ENCODE measurements at regions not wholly inside any gene's neighbourhood (a gene's known extent, or its start where the extent isn't known, plus 50 kb on each side); places are given as distances from the start of the nearest gene placed in this dataset.

DNA sequence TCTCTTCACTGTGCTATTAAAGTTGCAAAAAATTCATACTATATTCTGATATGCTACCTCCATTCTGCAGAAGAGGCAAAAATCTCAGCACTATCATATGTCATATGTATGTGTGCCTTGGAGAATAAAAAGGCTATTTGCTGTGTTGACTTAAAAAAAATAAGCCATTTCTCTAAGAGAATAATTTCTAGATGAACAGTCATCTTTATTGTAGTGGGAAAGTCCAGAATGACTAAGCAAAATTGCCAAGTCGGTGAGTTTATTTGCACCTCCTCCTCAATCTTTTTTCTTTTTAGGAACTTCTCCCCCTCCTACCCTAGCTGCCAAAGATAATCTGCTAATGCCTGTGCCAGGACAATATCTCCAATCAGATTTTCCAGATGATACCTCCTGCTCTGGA is 353.8 kb upstream of the FAR2 start:
- DNase-seq (ENCODE audit: low read depth, low spot score): no peak
- H3K4me3 ChIP-seq (ENCODE audit: low read length): no peak overlapping the region

DNA sequence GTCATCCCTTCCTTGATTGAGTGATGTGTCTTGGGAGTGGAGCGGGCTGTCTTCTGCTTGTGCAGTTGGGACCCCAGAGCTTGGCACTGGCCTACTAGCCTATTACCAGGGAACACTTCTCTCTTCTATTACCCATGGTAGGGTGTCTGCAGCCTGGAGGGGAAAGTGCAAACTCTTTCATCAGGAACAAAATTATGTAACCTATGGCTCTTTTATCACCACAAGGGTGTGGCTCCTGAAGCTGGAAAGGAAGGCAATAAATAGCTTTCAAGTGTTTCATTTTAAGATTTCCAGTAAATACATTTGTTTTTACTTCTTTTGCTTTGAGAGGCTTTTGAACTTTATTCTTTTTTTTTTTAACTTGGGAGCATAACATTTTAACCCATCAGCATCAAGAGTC is 349.7 kb upstream of the FAR2 start:
- H3K4me3 ChIP-seq (ENCODE audit: low read length): no peak overlapping the region
- no peak for DNase-seq (ENCODE audit: low read depth, low spot score)

DNA sequence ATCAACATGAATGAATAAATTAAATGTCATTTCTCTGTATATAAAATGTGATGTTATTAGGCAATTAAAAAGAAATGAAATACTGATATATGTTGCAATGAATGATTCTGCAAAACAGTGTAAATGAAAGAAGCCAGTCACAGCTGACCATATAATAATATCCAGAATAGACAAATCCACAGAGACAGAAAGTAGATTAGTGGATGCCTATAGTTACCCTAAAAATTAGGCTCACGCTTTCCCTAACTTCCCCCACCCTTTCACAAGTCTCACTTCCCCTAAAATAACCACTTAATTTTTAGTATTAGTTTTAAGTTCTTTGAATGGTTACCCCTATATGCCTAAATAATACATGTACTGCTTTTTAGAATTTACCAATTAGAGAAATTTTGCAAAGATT is 348.9 kb upstream of the FAR2 start:
- H3K4me3 ChIP-seq (ENCODE audit: low read length): no peak overlapping the region
- no peak for DNase-seq (ENCODE audit: low read depth, low spot score)

DNA sequence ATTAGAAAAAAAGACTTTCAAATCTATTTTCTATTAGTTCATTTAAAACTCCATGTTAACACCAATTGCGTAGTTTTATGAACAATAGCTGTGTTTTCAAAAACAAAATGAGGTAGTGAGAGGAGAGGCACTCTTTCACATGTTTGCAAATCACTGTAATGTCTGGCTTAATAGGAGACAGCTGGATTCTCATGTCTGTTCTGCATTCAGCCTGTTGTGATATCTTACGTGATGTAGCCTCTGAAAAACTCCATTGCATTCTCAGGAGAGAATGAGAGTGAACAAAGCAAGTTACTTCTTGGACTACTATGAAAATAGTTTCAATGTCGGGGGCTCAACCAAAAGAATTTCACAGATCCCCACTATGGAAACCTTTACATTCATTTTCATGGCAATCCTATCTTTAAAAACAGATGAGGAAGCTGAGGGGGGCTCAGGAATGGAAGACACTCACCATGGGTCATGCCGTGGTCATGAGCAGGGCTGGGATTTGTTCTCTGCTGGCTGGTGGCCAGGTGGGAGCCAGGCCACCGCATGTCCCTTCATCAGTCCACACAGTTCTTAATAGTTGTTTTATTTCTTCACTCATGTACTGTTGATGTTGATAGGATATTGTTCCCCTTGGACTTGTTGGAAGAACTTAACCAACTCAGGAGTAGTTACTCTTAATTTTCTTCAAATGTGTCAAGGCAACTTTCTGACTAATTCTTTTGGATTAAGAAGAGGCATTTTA is 346.2 kb upstream of the FAR2 start:
- DNase-seq (ENCODE audit: low read depth, low spot score): no peak
- H3K4me3 ChIP-seq (ENCODE audit: low read length): no peak overlapping the region

DNA sequence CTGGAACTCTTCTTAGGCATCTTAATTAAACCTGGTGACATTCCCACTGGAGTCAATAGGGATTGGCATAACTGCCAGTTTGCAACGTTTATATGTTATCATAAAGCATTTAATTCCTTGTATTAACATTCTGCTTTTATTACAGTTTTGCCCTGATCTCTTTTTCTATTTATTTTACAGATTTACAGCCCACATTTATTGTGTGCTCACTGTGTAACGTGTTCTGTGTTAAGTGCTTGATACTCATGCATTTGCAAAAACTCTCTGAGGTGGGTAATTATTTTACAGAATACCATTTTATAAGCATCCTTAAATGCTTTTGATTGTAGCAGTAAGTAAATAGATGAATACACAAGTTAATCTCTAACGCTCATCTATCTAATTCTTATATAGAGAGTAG is 341.5 kb upstream of the FAR2 start:
- no peak for DNase-seq (ENCODE audit: low read depth, low spot score)
- no peak overlapping the region for H3K4me3 ChIP-seq (ENCODE audit: low read length)

DNA sequence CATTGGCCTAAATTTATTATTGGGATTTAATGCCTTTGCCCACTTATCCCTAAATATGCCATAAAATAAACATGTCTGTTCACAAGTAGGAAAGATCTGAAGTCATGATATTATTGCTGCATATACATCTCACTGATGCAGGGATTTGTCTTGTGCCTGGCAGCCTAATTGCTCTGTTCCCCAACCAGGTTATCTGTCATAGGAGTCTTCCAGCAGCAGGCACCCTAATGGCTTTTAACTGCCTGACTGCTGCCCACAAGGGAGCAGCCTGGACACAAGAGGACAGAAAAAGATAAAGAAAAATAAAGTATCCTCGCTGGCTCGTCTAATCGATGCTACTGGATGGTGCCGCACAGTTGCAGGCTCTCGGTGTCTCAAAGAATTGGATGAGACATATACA is 337.6 kb upstream of the FAR2 start:
- H3K4me3 ChIP-seq (ENCODE audit: low read length): no peak overlapping the region
- DNase-seq (ENCODE audit: low read depth, low spot score): no peak

DNA sequence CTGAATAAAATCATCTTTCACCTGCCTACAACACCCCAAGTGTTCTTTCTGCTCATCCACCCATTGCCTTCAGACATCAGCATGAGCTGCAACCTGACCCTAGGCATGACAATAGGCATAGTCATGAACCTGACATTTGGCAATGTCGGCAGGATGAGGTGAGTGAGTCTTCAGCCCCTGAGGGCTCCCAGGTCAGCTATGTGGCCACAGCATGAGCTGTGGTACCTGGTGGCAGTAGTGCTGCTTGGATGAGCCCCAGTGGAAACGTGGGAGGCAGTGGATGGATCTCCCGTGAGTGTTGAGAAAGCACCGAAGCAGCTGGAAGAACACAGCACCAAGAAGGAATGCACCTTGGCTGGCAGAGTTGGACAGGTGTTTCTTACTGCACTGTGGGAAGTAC is 334.8 kb upstream of the FAR2 start:
- no peak overlapping the region for H3K4me3 ChIP-seq (ENCODE audit: low read length)
- no peak for DNase-seq (ENCODE audit: low read depth, low spot score)

DNA sequence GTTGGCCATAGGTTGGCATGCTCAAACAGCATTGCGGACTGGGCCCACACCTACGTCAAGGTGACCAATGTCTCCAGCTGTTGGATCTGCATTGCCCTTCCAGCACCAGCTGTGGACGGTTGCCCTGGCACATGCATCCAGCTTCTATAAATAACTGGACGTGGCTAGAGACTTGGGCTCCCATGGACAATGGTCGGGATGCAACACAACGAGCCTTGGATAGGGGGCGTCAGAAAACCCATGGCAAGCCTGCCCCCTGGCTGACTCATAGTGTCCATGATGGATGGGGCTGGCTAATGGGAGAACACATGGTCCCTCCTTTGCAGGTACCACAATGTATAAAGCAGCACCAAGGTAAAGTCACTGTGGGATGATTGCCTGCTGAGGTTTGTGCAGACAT is 331.6 kb upstream of the FAR2 start:
- H3K4me3 ChIP-seq (ENCODE audit: low read length): no peak overlapping the region
- DNase-seq (ENCODE audit: low read depth, low spot score): no peak

DNA sequence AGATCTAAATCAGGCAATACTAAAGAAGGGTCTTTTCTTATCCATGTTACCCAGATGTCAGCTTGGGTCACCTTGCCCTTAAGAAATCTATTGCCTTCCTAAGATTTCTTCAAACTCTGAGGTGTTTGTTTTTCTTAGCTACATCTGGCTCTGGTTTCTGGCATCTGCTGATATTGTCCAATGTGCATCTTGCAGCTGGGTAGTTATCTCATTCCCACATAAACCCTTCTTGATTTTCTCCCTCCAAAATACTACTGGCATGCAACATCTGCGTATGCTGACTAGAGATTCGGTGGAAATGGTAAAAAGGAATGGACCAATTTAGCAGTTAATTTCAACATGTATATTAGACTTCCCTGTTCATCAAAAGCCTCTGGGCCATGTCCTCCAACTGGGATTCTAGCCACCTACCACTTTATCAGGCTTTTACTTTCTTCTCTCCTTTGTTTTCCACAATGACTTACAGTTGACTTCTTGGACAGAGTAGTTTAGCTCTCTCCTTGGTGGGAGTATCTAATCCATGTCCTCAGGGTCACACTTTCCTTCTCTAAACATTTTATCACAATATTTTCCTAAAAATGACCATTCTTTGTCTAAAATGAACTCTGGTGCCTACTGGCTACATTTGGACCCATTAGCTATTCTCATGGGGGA is 324.8 kb upstream of the FAR2 start:
- no peak overlapping the region for H3K4me3 ChIP-seq (ENCODE audit: low read length)
- DNase-seq (ENCODE audit: low read depth, low spot score): no peak

DNA sequence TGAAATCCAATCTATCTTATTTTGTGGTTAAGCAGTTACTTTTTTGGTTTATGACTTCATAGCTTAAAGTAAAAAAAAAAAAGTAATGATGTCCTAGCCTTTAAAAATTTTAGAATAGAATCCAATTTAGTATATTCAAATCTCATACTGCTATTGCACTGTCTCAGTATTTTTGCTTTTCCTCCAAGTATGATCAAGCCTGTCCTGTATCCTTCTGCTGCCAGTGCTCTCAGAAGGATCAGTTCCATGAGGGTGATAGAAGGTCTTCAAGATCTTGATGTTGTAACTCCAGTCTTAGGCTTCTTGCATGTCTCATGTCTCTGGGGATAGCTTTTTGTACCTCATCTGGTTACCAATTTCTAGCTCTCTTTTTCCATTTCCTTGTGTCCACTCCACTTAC is 324.2 kb upstream of the FAR2 start:
- no peak overlapping the region for H3K4me3 ChIP-seq (ENCODE audit: low read length)
- DNase-seq (ENCODE audit: low read depth, low spot score): no peak

DNA sequence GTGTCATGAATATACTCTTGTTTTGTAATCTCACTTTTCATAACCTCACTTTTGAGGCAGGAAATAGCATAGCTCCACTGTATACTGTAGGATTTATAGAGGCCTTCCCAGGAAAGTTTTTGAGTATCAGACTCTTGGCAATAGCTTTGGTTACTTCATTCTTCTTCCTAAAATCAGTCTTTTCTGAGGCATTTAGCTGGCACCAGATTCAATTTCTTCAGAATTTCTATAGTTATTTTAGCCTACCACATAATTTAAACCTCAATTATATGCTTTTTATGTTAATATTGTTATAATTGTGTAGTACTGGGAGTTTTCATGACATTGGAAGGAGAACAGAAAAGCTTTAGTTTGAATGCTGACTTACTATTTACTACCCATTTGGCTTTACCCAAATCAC is 322.3 kb upstream of the FAR2 start:
- no peak overlapping the region for H3K4me3 ChIP-seq (ENCODE audit: low read length)
- DNase-seq (ENCODE audit: low read depth, low spot score): no peak

DNA sequence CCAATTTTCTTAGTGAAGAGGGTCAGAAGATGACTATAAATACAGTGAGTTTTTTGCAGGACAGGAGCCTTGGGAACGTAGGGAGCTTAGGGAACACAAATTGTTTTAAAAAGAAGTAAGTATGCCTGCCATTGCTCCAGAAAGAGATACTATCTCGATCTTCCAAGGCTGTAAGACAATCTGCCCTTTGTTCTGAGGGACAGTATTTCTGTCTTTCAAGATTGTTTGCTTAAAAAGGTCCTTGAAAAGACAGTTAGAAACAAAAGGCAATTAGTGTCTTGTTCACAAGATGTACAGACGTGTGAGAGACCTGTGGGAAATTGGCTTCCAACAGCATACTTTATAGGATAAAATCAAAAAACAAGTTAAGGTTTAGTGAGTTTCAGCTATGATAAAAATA is 321.2 kb upstream of the FAR2 start:
- DNase-seq (ENCODE audit: low read depth, low spot score): no peak

DNA sequence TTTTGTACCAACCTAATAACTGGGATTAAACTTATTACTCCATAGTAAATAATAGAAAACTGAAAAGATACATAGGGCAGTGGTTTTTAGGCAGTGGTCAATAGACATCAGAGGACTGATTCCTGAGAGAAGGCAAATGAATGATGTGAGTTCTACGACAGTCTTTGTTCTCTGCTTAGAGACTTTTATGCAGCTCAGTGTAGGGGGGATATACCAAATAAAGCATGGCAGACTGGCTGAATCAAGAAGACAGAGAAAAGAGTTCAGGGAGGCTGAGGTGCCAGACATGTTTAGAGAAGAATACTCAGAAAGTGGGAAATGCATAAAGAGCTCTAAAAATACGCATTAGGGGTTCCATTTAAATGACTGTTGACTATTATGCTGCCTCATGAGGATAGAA is 320.8 kb upstream of the FAR2 start:
- no peak for DNase-seq (ENCODE audit: low read depth, low spot score)

More for the DNA sequence above, 321.2 kb upstream of the FAR2 start:
- no peak overlapping the region for H3K4me3 ChIP-seq (ENCODE audit: low read length)

DNA sequence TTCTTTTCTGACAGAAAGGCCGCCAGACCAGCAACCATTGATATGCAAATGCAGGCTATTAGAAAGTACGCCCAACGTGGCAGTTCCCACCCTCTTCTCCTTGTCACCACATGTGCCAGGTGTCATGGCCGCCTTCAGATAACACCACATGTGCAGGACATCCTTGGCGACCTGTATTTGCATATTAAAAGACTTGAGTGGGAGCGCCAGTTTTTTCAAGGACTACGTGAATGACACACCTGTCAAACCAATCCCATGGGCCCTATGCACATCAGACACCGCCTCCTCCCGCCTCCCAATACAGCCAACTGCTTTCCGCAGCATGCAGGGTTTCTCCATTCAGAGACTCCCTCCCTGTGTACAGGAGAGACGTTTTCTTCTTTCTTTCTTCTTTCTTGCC is 318.6 kb upstream of the FAR2 start:
- DNase-seq (ENCODE audit: low read depth, low spot score): no peak
- no peak overlapping the region for H3K4me3 ChIP-seq (ENCODE audit: low read length)

More for the DNA sequence above, 320.8 kb upstream of the FAR2 start:
- H3K4me3 ChIP-seq (ENCODE audit: low read length): no peak overlapping the region

DNA sequence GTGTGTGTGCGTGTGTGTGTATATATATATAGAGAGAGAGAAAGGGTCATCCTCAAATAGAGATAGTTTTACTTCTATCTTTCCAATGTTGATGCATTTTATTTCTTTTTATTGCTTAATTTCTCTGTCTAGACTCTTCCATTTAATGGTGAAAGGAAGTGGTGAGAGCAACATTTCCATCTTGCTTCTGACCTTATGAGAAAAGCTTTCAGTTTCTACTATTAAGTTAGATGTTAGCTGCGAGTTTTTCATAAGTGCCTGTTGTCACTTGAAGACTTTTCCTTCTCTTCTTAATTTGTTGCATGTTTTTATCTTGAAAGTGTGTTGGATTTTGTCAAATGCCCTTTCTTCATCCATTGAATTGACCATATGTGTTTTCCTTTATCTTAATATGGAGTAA is 304.4 kb upstream of the FAR2 start:
- no peak overlapping the region for H3K4me3 ChIP-seq (ENCODE audit: low read length)
- no peak for DNase-seq (ENCODE audit: low read depth, low spot score)

DNA sequence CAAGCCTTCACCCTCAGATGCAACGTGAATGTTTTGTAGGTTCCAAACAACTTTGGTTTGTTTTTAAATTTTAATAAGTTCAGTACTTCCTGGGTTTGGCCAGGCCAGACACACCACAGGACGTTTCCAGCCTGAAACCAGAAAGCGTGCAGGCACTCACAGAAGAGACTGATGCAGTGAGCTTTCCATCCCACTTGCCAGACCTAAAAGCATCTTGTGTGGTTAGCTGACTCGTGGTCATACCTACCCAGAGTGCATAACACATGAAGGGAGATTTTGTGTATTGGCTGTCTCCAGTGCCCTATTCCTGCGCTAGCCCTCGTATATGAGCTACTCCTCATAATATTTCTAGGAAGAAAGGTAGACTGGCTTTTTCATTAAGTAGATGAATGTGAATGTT is 297.3 kb upstream of the FAR2 start:
- DNase-seq (ENCODE audit: low read depth, low spot score): no peak
- H3K4me3 ChIP-seq (ENCODE audit: low read length): no peak overlapping the region

DNA sequence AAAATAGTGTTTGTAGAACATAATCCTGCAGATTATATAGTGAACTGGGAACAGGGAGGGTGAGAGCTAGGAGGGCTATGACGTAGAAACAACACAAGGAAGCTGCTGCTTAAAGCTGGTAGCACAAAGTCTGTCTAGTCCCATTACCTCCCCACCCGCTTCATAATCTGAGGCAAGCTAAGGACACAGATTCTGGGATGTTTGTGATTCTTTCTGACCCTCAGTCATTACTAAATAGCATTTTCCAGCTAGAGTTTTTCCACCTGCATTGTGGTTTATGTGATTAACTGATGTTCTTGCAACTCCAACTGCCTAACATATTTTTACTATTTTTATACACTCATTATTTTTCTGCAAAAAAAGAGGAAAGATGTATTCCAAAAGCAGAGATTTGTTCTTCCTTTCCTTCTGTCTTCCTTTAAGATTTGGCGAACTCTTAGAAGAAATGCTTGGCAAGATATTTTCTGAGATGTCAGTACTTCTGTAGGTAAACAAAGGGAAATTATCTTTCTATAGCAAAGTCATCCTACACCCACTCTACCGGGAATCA is 293.2 kb upstream of the FAR2 start:
- DNase-seq (ENCODE audit: low read depth, low spot score): no peak
- H3K4me3 ChIP-seq (ENCODE audit: low read length): no peak overlapping the region

DNA sequence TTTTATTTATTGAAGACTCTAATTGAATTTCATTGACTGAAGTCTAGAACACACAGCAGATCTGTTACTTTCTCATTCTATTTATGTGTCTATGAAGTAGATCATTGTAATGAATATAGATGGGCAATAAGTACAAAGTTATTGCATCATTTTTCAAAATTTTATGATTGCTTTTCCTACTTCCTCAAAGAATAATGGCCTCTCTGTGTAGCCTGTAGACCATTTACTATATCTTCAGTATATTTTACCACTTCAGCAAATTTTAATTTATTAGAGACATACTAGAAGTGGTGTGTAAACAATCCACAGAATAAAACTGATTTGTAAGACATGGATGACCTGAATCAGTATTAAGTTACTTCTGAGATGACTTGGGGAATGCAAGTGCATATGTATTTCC is 291.7 kb upstream of the FAR2 start:
- DNase-seq (ENCODE audit: low read depth, low spot score): no peak

DNA sequence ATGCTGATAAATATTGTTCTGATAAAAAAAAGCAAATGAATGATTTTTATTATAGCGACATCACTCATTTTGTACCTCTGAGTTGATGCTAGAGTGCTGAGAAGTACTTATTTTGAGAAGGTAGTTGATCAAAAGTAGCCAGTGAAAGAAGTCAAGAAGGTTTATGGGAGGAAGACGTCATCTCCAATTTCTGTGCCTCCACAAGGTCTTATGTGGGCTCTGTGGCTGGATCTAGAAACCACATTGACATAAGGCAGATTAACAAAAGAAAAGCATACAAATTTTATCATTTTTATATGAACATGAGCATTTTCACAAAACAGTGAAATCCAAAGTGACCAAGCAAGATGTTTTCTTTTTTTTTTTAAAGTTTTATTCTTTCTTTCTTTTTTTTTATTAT is 289.5 kb upstream of the FAR2 start:
- no peak overlapping the region for H3K4me3 ChIP-seq (ENCODE audit: low read length)
- peak; percentile 51 for DNase-seq (ENCODE audit: low read depth, low spot score)

More for the DNA sequence above, 291.7 kb upstream of the FAR2 start:
- H3K4me3 ChIP-seq (ENCODE audit: low read length): no peak overlapping the region

DNA sequence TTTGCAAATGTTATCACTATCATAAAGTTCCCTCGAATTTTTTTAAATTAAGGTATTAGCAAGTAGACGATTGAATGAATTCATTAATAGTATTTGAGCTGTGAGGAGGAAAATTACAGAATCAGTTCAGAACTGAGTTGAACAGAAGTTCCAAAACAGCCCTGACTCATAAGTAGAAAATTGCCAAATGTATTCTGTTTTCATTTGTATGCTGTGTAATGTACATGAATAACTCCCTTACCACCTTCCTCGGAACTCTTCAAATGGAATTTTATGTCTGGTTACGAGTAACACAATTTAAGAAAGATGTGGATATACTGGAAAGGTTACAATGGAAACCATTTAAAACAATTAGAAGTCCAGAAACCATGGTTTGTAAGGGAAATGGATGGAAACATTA is 283.3 kb upstream of the FAR2 start:
- H3K4me3 ChIP-seq (ENCODE audit: low read length): no peak overlapping the region
- no peak for DNase-seq (ENCODE audit: low read depth, low spot score)

DNA sequence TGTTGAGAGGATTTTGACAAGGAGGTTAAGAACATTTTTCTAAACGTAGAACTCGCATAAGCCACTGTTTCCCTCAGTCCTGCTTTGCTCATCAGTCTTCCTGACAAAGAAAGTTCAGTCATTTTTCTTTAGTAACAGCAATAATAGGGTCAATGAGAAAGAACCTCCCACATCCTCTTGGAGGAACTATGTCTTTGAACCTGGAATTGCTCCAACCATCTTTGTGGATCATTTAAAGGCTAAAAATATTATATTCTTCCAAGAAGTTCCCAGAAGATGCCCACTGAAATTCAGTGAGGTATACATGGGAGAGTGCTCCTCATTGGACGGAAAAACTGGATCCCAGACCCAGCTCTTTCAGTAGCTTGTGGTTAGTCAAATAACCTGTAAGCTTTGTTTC is 282.8 kb upstream of the FAR2 start:
- no peak for DNase-seq (ENCODE audit: low read depth, low spot score)
- no peak overlapping the region for H3K4me3 ChIP-seq (ENCODE audit: low read length)
